D721Med (cell line): ENCODE measurements at regions not wholly inside any gene's neighbourhood (a gene's known extent, or its start where the extent isn't known, plus 50 kb on each side); places are given as distances from the start of the nearest gene placed in this dataset.
"Not testable (repeated sequence)": the region's sequence is repeated elsewhere in the genome, so short reads cannot be mapped to it uniquely, and the experiment has no call there.

Source experiments
- DNase-seq: peaks from one replicate; pipeline ENCODE4 v3.0.0; 2011; ENCODE audit warnings: low spot score; ENCODE audit not compliant: insufficient read length
- FAIRE-seq: peaks from 2 replicates; lab custom pipeline; 2011; peaks lifted over from hg19 to GRCh38; lab: Jason Lieb, UNC
- TF ChIP-seq, protein P1 (sequence below): IDR thresholded peaks from 2 replicates; pipeline ENCODE4 v1.5.1; 2012; ENCODE audit warnings: mild to moderate bottlenecking, control low read depth; ENCODE audit not compliant: insufficient read depth; ENCODE audit errors: missing control alignments

DNA sequence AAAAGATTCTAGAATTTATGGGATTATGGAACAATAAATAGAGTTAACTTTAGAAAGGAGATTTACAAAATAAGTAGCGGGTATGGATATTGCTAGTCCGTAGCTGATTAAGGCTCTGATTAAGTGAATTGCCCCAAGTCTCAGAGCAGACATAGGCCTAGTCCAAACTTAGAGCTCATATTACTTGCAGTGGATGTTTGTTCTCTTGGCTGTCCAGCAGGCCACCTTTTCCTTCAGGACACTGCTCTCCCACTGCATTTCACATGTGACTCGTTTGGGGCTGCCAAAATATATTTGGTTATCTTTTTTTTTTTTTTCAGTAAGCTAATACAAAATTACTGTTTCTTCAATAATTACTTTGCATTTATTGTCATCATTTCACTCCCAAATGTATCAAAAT lies 76.6 kb downstream of the ARRDC3 start:
- TF ChIP-seq, protein P1, sequence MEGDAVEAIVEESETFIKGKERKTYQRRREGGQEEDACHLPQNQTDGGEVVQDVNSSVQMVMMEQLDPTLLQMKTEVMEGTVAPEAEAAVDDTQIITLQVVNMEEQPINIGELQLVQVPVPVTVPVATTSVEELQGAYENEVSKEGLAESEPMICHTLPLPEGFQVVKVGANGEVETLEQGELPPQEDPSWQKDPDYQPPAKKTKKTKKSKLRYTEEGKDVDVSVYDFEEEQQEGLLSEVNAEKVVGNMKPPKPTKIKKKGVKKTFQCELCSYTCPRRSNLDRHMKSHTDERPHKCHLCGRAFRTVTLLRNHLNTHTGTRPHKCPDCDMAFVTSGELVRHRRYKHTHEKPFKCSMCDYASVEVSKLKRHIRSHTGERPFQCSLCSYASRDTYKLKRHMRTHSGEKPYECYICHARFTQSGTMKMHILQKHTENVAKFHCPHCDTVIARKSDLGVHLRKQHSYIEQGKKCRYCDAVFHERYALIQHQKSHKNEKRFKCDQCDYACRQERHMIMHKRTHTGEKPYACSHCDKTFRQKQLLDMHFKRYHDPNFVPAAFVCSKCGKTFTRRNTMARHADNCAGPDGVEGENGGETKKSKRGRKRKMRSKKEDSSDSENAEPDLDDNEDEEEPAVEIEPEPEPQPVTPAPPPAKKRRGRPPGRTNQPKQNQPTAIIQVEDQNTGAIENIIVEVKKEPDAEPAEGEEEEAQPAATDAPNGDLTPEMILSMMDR, result no peak
- no peak for DNase-seq
- no peak for FAIRE-seq

DNA sequence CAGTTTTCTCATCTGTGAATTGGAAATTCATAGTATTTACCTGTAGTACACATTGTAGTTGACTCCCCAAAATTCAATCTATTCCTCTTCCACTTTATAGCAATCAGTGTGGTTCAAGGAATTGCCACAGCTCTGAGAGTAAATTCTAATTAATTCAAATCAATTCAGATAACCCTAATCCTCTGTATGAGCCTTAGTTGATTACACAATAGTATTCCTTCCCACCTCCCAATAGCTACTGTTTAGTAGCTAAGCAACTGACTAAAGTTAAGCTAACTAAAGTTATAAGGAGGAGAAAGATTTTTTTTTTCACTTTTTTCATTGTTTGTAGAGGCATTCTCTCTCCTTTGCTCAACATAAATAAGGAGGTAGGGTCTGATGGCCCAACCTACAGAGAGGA lies 77.5 kb downstream of the ARRDC3 start:
- FAIRE-seq, result no peak
- DNase-seq, result no peak
- TF ChIP-seq, protein P1, result no peak

- DNase-seq, FAIRE-seq: not testable (repeated sequence)
Measured at GRCh38 chr5:91304015-91304414, 79.1 kb downstream of the ARRDC3 start.

DNA sequence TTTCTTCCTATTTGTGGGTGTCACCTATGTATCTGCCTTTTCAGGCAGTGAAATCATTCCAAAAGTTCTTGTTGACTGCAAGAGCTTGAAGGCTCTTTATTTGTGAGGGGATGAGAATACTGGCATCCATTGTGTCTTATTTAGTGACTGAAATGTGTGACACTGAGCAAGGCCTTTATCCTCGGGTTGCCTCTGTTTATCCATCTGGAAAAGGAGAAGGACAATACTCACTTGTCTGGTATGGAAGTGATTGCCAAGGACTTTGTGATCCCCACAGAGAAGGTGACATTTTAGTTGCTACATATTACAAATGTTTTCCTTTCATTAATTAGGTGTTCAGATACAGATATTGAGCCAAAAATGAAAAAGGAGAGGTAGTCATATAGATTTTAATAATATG lies 80.2 kb downstream of the ARRDC3 start:
- DNase-seq (no peak), FAIRE-seq (no peak)
- TF ChIP-seq, protein P1, result no peak

GRCh38 chr5:91302305-91302704 lies 80.8 kb downstream of the ARRDC3 start:
- FAIRE-seq (no peak), DNase-seq (no peak)
- TF ChIP-seq, protein P1, result no peak

- DNase-seq (no peak), FAIRE-seq (no peak)
- TF ChIP-seq, protein P1, result no peak
Measured at GRCh38 chr5:91301106-91301846, 81.8 kb downstream of the ARRDC3 start.

DNA sequence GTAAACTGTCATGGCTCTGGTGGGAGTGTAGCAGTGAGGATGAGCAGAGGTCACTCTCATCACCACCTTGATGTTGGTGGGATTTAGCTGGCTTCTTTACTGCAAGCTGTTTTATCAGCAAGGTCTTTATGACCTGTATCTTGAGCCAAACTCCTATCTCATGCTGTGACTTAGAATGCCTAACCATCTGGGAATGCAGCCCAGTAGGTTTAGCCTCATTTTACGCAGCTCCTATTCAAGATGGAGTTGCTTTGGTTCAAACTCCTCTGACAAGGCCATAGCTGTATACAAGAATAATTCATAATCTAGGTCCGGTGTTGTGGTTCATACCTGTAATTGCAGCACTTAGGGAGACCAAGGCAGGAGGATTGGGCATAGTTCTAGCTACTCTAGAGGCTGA lies 85.1 kb downstream of the ARRDC3 start:
- DNase-seq (no peak), FAIRE-seq (no peak)
- TF ChIP-seq, protein P1, result no peak
